Thoracic aorta (tissue), 2 donors: ENCODE measurements at regions not wholly inside any gene's neighbourhood (a gene's known extent, or its start where the extent isn't known, plus 50 kb on each side); places are given as distances from the start of the nearest gene placed in this dataset.
"Not testable (repeated sequence)": the region's sequence is repeated elsewhere in the genome, so short reads cannot be mapped to it uniquely, and the experiment has no call there.

Experiments used
- ATAC-seq: fragments of 150-250 bp; one replicate; pipeline ENCODE4 v1.8.0; 2017; ENCODE audit warnings: low read depth; ENCODE audit not compliant: insufficient number of reproducible peaks, low FRiP score
- DNase-seq: peaks from one replicate; pipeline ENCODE4 v3.0.0-alpha.2; 2020; ENCODE audit warnings: low spot score
- H3K27ac ChIP-seq, 2 donors: fragments of 200-600 bp; sonication (generic); 1 replicate in 1 of 2; 2 replicates in 1 of 2; pipeline ENCODE4 v1.5.1; 2016; ENCODE audit warnings: mild to moderate bottlenecking in 2 of 2, moderate library complexity in 2 of 2
- H3K27me3 ChIP-seq: fragments of 200-600 bp; sonication (generic); replicated peaks from 2 replicates; pipeline ENCODE4 v1.6.0; 2016; ENCODE audit warnings: mild to moderate bottlenecking; ENCODE audit not compliant: insufficient read depth
- H3K36me3 ChIP-seq: fragments of 200-600 bp; sonication (generic); one replicate; pipeline ENCODE4 v1.5.1; 2016
- H3K4me1 ChIP-seq, 2 donors: fragments of 200-600 bp; sonication (generic); 1 replicate in 1 of 2; 2 replicates in 1 of 2; pipeline versions ENCODE4 v1.5.1 to v1.6.0; 2016; ENCODE audit warnings: low read depth in 2 of 2, mild to moderate bottlenecking in 1 of 2; ENCODE audit not compliant: control insufficient read depth in 1 of 2
- H3K4me3 ChIP-seq: fragments of 200-600 bp; sonication (generic); 2 replicates; pipeline ENCODE4 v1.5.1; 2016; ENCODE audit warnings: mild to moderate bottlenecking
- H3K9me3 ChIP-seq: fragments of 200-600 bp; sonication (generic); 2 replicates; pipeline ENCODE4 v1.5.1; 2016
- TF ChIP-seq, protein P1 (sequence below): fragments of 200-600 bp; sonication (generic); IDR thresholded peaks from one replicate; pipeline ENCODE4 v1.5.1; 2019; ENCODE audit warnings: antibody characterized with exemption

DNA sequence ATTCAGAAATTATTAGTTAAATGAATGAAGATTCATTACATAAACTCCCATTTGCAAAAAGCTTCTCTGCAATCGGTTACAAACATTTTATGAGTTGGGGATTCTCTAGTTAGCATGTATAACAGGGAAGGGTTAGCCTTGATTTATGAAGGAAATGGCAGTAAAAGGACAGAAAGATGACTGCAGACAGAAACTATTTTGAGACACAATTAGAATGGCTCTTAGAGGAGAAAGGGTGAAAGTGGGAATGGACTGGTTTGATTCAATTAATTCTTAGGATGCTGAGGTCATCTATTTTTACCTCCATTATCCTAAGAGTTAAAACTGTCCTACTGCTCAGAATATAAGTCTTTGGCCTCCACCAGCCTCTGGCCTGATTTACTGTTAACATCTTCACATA, 250.8 kb upstream of the DLGAP1 start:
- Histone ChIP-seq H3K4me1 (no peaks in the 10 kb centered on the region), H3K9me3 (no peaks in the 10 kb centered on the region), H3K36me3 (no peaks in the 10 kb centered on the region), H3K27ac (no peak overlapping the region), H3K27me3 (no peaks in the 10 kb centered on the region), H3K4me3 (no peak overlapping the region)
- TF ChIP-seq, protein P1, sequence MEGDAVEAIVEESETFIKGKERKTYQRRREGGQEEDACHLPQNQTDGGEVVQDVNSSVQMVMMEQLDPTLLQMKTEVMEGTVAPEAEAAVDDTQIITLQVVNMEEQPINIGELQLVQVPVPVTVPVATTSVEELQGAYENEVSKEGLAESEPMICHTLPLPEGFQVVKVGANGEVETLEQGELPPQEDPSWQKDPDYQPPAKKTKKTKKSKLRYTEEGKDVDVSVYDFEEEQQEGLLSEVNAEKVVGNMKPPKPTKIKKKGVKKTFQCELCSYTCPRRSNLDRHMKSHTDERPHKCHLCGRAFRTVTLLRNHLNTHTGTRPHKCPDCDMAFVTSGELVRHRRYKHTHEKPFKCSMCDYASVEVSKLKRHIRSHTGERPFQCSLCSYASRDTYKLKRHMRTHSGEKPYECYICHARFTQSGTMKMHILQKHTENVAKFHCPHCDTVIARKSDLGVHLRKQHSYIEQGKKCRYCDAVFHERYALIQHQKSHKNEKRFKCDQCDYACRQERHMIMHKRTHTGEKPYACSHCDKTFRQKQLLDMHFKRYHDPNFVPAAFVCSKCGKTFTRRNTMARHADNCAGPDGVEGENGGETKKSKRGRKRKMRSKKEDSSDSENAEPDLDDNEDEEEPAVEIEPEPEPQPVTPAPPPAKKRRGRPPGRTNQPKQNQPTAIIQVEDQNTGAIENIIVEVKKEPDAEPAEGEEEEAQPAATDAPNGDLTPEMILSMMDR: no peak
- DNase-seq (no peak), ATAC-seq (no peak)

DNA sequence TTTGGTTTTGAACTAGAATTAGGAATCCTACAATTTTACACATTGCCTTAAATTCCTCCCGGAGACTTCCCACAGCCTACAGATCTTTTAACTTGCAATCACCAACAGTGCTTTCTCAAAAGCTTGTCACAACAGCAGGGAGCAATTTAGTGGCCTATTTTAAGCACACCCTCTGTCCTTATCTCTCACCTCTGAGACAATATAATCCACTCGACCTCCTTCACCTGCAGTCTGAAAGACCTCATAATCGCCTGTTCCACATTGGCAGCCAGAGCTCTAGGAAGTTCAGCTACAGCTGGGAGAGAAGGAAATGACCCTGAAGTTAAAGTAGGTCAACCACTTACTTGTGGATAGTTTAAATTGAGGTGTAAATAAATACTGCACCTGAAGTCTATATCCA, 249.7 kb upstream of the DLGAP1 start:
- Histone ChIP-seq H3K9me3 (no peaks in the 10 kb centered on the region), H3K4me1 (no peaks in the 10 kb centered on the region), H3K27ac (no peak overlapping the region), H3K27me3 (no peaks in the 10 kb centered on the region), H3K36me3 (no peaks in the 10 kb centered on the region), H3K4me3 (no peak overlapping the region)
- TF ChIP-seq, protein P1: no peak
- DNase-seq (no peak), ATAC-seq (no peak)

DNA sequence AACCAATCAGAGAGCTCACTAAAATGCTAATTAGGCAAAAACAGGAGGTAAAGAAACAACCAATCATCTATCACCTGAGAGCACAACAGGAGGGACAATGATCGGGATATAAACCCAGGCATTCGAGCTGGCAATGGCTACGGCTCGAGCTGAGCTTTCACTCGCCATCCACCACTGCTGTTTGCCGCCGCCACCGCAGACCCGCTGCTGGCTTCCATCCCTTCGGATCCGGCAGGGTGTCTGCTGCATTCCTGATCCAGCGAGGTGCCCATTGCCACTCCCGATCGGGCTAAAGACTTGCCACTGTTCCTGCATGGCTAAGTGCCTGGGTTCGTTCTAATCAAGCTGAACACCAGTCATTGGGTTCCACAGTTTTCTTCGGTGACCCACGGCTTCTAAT, 236.7 kb upstream of the DLGAP1 start:
- Histone ChIP-seq H3K27ac (no peak overlapping the region), H3K4me3 (no peak overlapping the region), H3K27me3 (no peaks in the 10 kb centered on the region), H3K4me1 (no peaks in the 10 kb centered on the region), H3K36me3 (no peaks in the 10 kb centered on the region), H3K9me3 (no peaks in the 10 kb centered on the region)
- TF ChIP-seq, protein P1: no peak
- ATAC-seq (no peak), DNase-seq (no peak)

DNA sequence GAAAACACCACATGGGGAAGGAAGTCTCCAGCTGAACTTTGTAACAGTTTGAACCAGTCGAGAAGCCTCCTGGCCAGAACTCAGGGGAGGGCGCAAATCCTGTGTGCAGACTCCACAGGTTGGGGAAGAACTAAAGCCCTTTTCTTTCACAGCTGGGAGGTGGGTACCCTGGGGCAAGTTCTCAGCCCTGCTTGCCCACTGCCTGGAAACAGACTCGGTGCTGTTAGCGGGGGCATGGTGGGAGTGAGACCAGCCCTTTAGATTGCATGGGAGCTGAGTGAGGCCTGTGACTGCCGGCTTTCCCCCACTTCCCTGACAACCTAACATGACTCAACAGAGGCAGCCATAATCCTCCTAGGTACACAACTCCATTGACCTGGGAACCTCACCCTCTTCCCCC, 223.6 kb upstream of the DLGAP1 start:
- not testable (repeated sequence) for H3K4me3 ChIP-seq, ATAC-seq, H3K27ac ChIP-seq, H3K4me1 ChIP-seq, H3K27me3 ChIP-seq, H3K9me3 ChIP-seq, DNase-seq, H3K36me3 ChIP-seq

DNA sequence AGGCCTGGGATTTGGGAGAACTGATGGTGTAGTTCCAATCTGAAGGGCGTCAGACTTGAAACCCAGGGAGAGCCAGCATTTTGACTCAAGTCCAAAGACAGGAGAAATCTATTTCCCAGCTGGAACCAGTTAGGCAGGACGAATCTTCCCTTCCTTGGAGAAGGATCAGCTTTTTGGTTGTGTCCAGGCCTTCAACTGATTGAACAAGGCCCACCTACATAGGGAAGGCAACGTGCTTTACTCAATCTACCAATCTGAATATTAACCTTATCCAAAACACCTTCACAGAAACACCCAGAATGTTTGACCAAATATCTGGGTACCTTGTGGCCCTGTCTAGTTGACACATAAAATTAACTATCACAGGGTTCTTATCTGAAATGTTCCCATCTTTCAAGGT, 221.9 kb upstream of the DLGAP1 start:
- no peak for DNase-seq
- Histone ChIP-seq H3K27ac (no peak overlapping the region), H3K36me3 (no peaks in the 10 kb centered on the region), H3K4me1 (no peaks in the 10 kb centered on the region), H3K27me3 (no peaks in the 10 kb centered on the region), H3K4me3 (no peak overlapping the region), H3K9me3 (no peaks in the 10 kb centered on the region)
- TF ChIP-seq, protein P1: no peak
- ATAC-seq: no peak

DNA sequence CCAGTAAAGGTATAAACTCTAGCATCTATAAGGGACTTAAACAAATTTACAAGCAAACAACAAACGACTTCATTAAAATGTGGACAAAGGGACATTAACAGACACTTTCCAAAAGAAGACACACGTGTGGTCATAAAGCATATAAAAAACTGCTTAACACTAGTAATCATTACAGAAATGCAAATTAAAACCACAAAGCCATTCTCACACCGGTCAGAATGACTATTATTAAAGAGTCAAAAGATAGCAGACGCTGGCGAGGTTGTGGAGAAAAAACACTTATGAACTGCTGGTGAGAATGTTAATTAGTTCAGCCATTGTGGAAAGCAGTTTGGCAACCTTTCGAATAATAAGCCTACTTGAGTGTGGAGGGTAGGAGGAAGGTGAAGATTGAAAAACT, 217.1 kb upstream of the DLGAP1 start:
- H3K9me3 ChIP-seq: peaks cover 10% of the 10 kb centered on the region
- no peaks in the 10 kb centered on the region for H3K27me3 ChIP-seq
- ATAC-seq (no peak), DNase-seq (no peak)
- H3K27ac ChIP-seq: no peak overlapping the region
- TF ChIP-seq, protein P1: no peak
- no peaks in the 10 kb centered on the region for H3K4me1 ChIP-seq
- H3K36me3 ChIP-seq: no peaks in the 10 kb centered on the region
- H3K4me3 ChIP-seq: no peak overlapping the region
